ENCODE measurements at regions not wholly inside any gene's neighbourhood (a gene's known extent, or its start where the extent isn't known, plus 50 kb on each side); places are given as distances from the start of the nearest gene placed in this dataset.

DNA sequence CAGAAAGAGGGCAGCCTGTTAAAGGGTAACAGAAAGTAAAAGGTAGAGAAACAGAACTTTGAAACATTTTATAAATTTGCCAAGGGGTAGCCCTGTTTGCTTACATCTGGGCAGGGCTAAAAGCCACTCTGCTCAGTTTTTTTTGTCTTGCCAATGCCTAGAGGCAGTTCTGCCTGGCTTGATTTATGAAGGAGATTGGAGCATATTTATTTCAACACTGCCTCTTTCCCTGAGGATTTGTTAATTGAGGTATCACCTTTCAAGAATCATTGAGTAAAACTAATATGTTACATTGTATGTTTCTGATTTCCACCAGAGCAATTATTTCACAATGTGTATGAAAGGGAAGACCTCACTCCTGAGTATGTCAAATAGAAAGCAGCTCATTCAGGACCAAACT is 160.8 kb downstream of the GXYLT1 start:
- ChIA-PET POLR2A (no interaction called here), CTCF (no interaction called here)

DNA sequence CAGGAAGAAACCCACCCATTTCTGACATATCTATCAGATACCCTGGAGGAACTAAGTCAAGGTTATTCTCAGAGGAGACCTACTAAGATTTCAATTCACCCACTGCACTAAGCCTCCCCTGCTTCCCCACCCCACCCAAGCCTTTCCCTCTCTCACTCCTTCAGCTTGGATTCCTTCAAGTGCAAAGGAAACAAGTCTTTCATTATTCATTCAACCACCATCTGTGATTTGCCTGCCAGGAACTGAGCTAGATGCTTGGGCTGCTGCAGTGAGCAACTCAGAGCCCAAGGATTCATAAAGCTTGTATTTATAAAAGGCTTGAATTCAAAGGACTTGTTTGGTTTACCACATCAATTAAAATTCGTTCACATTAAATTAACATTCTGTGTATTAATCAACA is 161.3 kb downstream of the GXYLT1 start:
- CTCF ChIA-PET, result no interaction called here
- POLR2A ChIA-PET, result no interaction called here

DNA sequence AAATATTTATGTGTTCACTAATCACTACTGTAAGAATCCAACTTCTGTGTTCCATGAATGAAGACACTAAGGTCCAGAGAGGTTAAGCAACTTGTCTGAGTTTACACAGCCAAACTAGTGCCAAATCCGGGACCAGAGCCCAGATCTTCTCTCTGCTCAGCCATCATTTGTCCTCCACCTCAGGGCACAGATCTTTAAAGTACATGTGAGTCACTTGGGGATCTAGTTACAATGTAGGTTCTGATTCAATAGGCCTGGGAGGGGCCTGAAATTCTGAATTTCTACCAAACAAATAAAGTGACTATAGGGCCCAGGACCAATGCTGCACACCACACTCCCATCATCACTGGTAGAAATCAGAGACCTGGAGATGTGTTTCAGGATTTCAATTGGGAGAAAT is 162.9 kb downstream of the GXYLT1 start:
- CTCF ChIA-PET, result no interaction called here
- POLR2A ChIA-PET, result no interaction called here

DNA sequence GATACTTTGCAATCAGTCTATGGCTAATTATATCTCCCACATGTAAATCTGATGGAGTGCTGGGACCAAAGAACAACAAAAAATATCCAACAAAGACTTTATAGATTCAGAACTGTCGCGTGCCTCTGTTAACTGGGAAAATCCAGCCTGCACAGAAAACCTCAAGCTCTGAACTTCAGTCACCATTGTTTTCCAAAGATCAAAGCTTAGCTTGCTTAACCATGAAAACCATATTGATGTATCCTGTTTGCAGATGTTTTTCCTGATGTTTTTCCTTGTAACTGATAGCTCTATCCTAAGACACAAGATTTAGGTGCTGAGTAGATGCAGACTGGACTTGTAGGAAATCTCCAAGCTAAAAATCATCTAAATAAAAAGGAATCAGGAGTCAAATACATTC is 163.7 kb downstream of the GXYLT1 start:
- ChIA-PET POLR2A (no interaction called here), CTCF (interaction anchor here (1.5 kb wide), 1 partner anchor 20 kb away, joined by 3 read pairs; no protein-coding TSS in a partner anchor)

DNA sequence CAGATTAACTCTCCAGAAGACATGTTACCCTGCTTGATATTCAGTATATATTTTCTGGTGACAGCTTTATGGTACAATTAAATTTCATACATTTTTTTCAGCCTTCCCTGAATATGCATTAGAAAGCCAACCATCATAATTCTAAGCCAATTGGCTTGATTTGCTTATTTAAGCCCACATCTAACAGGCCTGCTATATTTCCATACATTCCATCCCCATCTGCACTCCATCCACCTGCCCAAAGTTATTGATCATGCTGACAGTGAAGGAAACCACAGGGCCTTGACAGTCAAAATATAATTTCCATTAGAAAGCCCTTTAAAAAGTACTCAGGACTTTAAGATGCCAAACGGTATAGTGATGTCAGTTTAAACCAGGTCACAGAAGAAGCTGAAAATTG is 164.3 kb downstream of the GXYLT1 start:
- ChIA-PET CTCF (interaction anchor here (1.5 kb wide), 1 partner anchor 20 kb away, joined by 3 read pairs; no protein-coding TSS in a partner anchor), POLR2A (no interaction called here)

DNA sequence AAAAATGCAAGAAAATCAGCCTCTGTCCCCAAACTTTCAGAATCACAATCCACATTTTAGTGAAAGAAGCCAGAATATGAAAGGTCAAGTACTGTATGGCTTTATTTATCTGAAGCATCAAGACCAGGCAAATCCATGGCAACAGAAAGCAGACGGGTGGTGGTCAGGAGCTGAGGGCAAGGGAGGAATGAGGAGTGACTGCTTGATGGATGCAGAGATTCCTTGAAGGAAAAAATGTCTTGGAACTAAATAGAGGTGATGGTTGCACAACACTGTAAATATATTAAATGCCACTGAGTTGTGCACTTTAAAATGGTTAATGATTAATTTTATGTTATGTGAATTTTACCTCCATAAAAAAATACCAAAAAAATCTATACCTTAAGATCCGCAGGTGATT is 165.1 kb downstream of the GXYLT1 start:
- POLR2A ChIA-PET, result no interaction called here
- CTCF ChIA-PET, result no interaction called here

DNA sequence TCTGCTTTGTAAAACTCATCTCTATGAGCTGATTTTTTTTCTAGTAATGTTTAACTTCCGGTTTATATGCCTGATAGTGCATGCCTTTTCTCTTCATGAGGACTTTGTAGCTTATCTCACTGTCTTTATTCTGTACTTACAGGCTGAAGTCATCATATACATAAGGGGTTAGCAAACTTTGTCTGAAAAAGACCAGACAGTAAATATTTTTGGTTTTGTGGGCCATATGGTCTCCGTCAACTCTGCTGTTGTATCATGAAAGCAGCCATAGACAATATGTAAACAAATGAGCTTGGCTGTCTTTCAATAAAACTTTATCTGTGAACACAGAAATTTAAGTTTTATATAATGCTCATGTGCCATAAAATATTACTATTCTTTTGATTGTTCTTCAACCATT is 172.1 kb downstream of the GXYLT1 start:
- ChIA-PET POLR2A (no interaction called here), CTCF (no interaction called here)

DNA sequence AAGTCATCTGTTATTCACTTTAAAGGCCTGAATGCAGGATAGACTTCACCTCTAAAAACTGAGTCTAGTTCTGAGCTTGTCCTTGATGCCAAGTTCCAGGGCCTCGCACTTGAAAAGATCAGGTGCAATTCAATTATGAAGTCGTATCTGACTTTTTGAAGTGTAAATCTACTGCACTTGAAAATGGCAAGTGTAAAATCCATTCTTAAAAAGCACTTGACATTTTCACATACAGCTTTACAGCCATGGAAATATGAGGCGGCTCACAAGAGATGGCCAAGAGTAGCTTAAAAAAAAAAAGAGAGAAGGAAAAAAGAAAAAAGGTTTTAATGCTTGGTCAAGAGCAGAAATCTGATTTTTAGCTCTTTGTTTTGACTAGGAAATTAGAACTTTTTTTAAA is 172.5 kb downstream of the GXYLT1 start:
- ChIA-PET CTCF (no interaction called here), POLR2A (no interaction called here)

DNA sequence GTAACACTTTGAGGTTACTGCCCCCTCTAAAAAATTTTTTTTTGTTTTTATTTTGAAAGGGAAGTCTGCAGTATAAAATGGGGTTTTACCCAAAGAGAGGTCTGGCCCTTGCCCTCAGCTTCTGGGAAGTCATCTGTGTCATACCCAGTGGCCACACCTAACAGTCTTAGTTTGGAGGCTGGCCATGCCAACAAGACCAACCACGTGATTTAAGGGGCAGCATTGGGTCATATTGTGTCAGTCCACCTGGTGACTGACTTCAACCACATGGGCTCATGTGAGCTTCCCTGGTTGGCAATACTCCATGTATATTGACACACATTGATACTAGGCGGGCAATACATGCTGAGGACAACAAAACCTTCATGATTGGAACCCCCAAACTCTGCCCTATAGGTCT is 173.9 kb downstream of the GXYLT1 start:
- POLR2A ChIA-PET, result no interaction called here
- CTCF ChIA-PET, result no interaction called here

DNA sequence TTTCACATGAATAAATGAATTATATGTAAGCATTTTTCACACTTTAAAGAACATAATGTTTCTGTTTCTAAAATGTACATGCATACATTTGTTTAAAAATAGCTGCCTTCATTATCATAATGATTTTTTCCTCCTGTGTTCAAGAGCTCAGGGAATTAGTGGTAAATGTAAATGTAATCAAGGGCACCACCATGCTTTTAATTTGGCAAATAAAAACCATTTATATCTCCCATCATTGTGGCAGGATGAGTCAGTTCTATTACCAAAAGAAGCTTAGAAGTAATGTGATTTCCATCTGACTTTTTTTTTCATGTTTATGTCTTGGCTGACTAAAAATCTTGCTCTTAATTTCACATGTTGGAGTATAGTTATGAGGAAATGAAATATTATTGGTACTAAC is 176.1 kb downstream of the GXYLT1 start:
- CTCF ChIA-PET, result no interaction called here
- POLR2A ChIA-PET, result no interaction called here

DNA sequence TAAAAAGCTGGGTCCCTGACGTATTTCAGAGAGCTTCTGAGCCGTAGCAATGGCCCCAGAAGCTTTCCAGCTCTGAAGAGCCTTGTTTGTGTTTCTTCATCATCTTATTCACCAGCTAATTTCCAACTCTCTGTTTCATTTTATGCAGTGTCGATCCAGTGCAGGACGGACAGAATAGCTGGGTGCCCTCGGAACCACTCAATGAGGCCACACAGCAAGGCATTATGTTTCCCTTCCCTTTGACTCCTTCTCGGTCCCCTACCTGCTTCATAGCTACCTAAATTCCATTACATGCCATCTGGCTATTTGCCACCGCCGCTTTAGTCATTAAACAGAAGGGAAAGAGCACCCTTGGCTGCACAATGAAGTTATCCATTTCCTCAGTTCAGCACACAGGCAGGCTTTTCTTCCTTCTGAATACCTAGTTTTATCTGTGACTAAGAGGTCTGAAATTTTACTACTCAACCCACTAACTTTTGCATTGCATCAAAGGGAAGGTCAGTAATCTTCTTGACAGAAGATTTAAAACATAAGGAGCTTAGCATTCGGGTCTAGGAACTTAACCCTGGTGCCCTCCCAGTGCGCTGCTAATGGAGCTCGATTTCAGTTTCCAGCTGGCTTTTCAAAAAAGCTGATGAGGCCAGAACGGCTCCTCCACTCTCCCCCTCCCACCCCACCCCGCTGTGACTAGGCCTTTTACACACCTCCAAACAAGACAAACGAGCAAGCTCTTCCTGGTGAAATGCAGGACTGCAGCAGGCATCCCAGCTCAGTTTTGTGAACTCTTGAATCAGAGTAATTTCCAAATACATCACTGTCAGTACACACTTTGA is 176.8 kb downstream of the GXYLT1 start:
- ChIA-PET CTCF (no interaction called here), POLR2A (no interaction called here)

DNA sequence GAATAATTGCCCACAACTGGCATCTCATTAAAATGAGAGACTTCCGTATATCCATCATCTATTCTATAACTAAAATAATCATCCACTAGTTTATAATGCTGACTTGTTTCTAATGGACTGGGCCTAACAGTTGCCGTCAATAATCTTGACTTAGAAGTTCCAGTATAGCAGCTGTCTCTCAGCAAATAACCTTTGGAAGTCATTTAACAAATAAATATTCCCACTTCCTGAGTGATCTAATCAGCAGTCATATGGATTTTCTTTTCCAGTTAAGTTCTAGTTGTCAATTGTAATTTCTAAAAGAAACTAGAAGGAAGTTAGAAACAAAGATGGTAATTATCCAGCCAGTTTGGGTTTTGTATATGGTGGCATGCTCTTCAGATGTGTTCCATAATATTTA is 177.8 kb downstream of the GXYLT1 start:
- ChIA-PET POLR2A (no interaction called here), CTCF (no interaction called here)

DNA sequence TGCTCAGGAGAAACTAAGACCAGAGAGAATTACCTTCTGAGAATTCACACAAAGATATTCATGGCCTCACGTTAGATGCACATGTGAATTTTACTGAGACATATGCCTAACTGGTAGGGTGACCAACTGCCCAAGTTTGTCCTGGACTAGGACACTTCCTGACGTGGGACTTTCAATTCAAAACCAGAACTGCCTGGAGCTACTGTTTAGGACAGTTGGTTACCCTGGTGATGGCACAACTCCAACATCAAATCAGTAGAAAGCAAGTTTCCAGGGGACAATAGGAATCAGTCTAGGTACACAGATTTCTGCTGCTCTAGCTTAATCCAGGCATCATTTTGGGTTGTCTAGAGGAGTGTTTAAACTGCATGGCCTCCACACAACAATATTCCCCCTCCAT is 178.7 kb downstream of the GXYLT1 start:
- CTCF ChIA-PET, result no interaction called here
- POLR2A ChIA-PET, result no interaction called here

DNA sequence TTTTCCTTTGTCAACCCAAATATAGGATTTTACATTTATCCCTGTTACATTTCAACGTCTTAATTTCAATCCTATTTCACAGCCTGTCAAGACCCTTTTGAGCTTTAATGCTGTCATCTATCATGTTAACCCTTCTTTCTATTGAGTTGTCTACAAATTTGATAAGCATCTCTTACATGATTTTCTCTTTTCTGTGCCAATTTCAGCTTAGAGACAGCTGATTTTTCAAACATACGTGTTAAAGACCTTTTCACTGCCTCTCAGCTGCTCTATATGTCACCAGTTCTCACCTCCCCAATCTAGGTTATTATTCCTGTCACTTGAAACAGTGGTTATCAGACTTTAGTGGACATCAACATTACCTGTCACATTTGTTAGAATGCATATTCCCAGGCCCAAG is 181.3 kb downstream of the GXYLT1 start:
- POLR2A ChIA-PET, result no interaction called here
- CTCF ChIA-PET, result no interaction called here

DNA sequence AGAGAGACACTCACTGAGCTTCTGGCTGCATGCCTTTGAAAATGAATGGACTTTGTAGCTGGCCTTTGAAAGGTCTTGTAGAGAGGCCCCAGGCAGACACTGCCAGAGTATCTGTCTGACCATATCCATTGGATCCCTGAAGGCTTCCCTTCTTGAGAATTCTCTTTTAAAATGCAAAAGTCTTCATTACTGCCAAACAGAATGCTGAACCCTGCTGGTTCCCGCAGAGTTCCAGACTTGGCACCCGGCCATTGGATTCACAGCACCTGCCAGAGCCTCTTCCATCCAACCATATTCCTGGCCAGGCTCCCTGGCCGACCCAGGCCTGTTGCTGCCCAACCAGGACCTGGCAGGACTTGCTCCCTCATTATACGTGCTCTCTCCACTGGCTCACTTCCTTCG is 182.5 kb downstream of the GXYLT1 start:
- CTCF ChIA-PET, result no interaction called here
- POLR2A ChIA-PET, result no interaction called here

DNA sequence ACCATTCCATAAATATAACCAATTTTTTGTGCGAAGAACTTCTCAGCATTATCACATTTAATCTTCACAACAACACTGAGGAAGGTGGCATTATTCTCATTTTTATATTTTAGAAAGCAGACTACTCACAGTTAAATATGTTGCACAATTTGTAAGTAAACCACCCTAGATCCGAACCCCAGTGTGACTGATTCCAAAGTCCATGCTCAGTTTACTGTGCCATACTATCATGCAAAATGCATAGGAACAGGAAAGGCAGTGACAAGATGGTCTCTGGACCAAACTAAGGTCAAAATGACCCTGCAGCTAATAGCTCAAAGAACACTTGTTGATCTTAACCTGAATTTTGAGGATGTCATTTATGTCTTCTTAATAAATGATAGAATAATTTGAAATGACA is 185.4 kb downstream of the GXYLT1 start:
- ChIA-PET CTCF (no interaction called here), POLR2A (no interaction called here)

DNA sequence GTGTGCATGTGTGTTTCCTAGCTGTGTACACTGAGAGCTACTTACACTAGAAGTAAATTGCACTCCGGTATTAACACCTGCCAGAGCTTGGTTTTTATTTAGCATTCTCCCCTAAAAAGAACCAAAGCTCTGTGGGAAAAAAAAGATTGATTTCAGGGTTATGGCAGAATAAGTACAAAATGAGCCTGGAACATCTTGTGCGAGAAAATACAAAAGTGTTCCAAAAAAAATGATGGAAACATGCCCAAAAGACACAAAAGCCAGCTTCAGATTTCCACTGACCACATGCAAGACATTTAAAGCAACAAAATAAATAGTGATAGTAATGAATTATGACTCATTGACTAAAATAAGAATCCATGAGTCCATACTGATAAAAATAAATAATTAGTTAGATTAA is 188.3 kb downstream of the GXYLT1 start:
- POLR2A ChIA-PET, result no interaction called here
- CTCF ChIA-PET, result no interaction called here

DNA sequence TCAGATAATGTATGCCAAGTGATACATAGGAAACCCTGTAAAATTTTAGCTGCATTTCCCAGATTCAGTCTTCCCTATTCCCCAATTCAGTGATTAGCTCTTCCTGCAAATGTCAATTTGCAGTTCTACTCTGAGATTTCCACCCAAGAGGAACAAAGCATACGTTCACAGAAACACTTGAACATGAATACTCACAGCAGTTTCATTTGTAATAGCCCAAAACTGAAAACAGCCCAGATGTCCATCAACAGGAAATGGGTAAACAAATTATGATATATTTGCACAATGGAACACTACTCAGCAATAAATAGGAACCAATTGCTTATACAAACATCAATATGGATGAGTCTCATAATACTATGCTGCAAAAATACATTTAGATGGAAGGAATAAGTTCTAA is 194.2 kb downstream of the GXYLT1 start:
- ChIA-PET POLR2A (no interaction called here), CTCF (no interaction called here)

DNA sequence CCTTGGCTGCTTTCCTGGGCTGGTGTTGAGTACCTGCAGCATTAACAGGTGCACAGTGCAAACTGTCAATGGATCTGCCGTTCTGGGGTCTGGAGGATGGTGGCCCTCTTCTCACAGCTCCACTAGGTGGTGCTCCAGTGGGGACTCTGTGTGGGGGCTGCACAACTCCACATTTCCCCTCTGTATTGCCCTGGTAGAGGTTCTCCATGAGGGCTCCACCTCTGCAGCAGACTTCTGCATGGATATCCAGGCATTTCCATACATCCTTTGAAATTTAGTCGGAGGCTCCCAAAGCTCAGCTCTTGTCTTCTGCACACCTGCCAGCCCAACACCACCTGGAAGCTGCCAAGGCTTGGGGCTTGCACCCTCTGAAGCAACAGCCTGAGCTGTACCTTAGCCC is 198.6 kb downstream of the GXYLT1 start:
- POLR2A ChIA-PET, result no interaction called here
- CTCF ChIA-PET, result no interaction called here

DNA sequence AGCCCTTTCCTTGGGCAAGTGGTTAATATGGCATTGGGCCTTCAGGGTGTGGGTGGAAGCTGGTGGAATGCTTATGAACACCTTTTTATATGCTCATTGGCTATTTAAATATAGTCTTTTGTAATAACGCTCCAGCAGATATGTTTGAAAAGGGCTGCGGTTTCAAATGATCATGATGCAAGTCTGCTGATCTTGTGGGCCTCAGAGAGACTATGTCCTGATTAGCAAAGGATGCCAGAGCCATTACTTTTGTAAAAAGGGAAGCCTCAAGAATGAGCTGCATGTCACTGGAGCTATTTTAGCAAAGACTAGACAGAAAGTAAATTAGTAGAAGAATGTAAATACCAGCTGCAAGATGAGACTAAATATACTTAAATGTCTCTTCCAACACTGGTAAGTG is 200.5 kb downstream of the GXYLT1 start:
- POLR2A ChIA-PET, result no interaction called here

DNA sequence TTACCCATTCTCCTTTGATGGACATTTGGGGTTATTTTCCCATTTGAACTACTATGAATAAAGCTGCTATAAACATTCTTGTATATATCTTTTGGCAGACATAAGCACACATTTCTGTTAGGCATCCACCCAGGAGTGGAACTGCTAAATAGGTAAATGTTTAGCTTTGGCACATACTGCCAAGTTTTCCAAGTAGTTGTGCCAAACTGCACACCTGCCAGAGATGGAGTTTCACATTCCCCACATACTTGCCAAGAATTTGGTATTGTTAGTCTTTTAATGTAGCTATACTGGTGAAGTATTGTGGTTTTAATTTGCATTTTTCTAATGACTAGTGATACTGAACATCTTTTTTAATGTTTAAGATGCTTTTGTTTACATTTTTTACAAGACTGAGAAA is 201.0 kb downstream of the GXYLT1 start:
- ChIA-PET CTCF (no interaction called here), POLR2A (no interaction called here)

More for the DNA sequence above, 200.5 kb downstream of the GXYLT1 start:
- CTCF ChIA-PET, result no interaction called here

DNA sequence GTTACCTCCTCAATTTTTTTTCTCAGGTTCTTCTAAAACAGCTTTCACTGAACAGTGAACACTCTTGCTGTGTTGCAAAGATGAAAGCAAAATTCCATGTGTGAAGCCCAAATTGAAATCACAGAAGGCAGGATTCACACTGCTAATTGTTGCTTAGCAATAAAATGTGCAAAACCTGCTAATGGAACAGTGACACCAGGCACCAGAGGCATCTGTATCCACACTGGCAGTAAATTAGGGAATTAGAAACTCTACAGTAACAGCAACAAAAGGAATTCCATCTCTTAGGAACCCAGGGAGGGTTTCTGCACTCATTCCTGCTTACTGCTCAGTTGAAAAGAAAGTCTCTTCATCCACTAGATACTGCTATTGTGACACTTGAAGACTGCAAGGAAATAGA is 202.3 kb downstream of the GXYLT1 start:
- ChIA-PET POLR2A (no interaction called here), CTCF (no interaction called here)

DNA sequence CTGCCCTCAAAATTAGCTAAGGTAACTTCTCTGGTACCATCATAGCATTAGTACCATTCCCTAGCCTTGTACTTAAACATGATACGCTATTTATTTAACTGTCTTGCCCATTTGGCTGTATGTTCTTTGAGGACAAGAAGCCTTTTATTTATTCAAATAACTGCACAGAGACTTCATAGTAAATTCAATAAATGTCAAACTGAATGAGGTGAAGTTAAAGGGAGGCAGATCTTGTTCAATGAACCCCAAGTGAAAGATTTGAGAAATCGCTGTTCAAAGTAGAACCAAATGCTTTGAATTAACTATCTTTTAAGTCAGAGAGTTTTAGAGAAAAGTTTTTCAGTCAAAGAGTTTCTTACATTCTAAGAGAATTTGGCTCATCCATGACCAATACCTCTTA is 203.6 kb downstream of the GXYLT1 start:
- CTCF ChIA-PET, result no interaction called here
- POLR2A ChIA-PET, result no interaction called here

All from activated CD8-positive, alpha-beta memory T cell treated with anti-CD3 and anti-CD28 coated beads for 36 hours (primary cell).